MM.1S (cell line): ENCODE measurements at regions not wholly inside any gene's neighbourhood (a gene's known extent, or its start where the extent isn't known, plus 50 kb on each side); places are given as distances from the start of the nearest gene placed in this dataset.

Experiments used
- DNase-seq: peaks from one replicate; pipeline ENCODE4 v3.0.0-alpha.2; 2015
- H2AFZ ChIP-seq: fragments of 300-600 bp; sonication (generic); 2 replicates; pipeline ENCODE4 v1.6.0; 2016; ENCODE audit warnings: antibody characterized with exemption, low read length
- H3F3A ChIP-seq: fragments of 300-600 bp; sonication (generic); 2 replicates; pipeline ENCODE4 v1.6.1; 2016; ENCODE audit warnings: mild to moderate bottlenecking, antibody characterized with exemption, low read length, moderate library complexity, mixed read lengths; ENCODE audit not compliant: insufficient read depth
- H3K27ac ChIP-seq: fragments of 300-600 bp; sonication (generic); 2 replicates; pipeline ENCODE4 v1.5.1; 2016; ENCODE audit warnings: mild to moderate bottlenecking, low read length
- H3K27me3 ChIP-seq: fragments of 300-600 bp; sonication (generic); replicated peaks from 2 replicates; pipeline ENCODE4 v1.6.0; 2016; ENCODE audit warnings: low read length; ENCODE audit not compliant: insufficient read depth
- H3K36me3 ChIP-seq: fragments of 300-600 bp; sonication (generic); replicated peaks from 2 replicates; pipeline ENCODE4 v1.6.1; 2016; ENCODE audit warnings: mild to moderate bottlenecking, low read length, mixed read lengths; ENCODE audit not compliant: insufficient read depth
- H3K4me1 ChIP-seq: fragments of 300-600 bp; sonication (generic); 2 replicates; pipeline ENCODE4 v1.6.1; 2016; ENCODE audit warnings: low read length, mixed read lengths
- H3K4me2 ChIP-seq: fragments of 300-600 bp; sonication (generic); 2 replicates; pipeline ENCODE4 v1.6.0; 2016; ENCODE audit warnings: low read depth, low read length
- H3K4me3 ChIP-seq: fragments of 300-600 bp; sonication (generic); 2 replicates; pipeline ENCODE4 v1.5.1; 2016; ENCODE audit warnings: low read length, mixed read lengths
- H3K79me2 ChIP-seq: fragments of 300-600 bp; sonication (generic); 2 replicates; pipeline ENCODE4 v1.6.1; 2016; ENCODE audit warnings: mixed run types, low read length, mixed read lengths
- H3K9ac ChIP-seq: fragments of 300-600 bp; sonication (generic); 2 replicates; pipeline ENCODE4 v1.6.1; 2016; ENCODE audit warnings: low read length, mixed read lengths
- H3K9me2 ChIP-seq: fragments of 300-600 bp; sonication (generic); replicated peaks from 2 replicates; pipeline ENCODE4 v1.6.1; 2016; ENCODE audit warnings: mild to moderate bottlenecking, low read length, mixed read lengths; ENCODE audit not compliant: insufficient read depth
- H3K9me3 ChIP-seq: fragments of 300-600 bp; sonication (generic); replicated peaks from 2 replicates; pipeline ENCODE4 v1.6.1; 2016; ENCODE audit warnings: mild to moderate bottlenecking, low read length, mixed read lengths; ENCODE audit not compliant: insufficient read depth
- H4K20me1 ChIP-seq: fragments of 300-600 bp; sonication (generic); 2 replicates; pipeline ENCODE4 v1.6.1; 2016; ENCODE audit warnings: mild to moderate bottlenecking, low read length, moderate library complexity, mixed read lengths; ENCODE audit not compliant: insufficient read depth
- CTCF ChIP-seq: fragments of 300-600 bp; sonication (generic); IDR thresholded peaks from 2 replicates; pipeline ENCODE4 v1.5.1; 2016; ENCODE audit warnings: antibody characterized with exemption, low read length, mixed read lengths
- EZH2 ChIP-seq: fragments of 300-600 bp; sonication (generic); optimal IDR thresholded peaks from 2 replicates; pipeline ENCODE3; 2017; ENCODE audit warnings: low read depth, mild to moderate bottlenecking, antibody characterized with exemption, low read length, mixed read lengths
- EZH2phosphoT487 ChIP-seq: fragments of 300-600 bp; sonication (generic); IDR thresholded peaks from 2 replicates; pipeline ENCODE4 v1.6.1; 2018; ENCODE audit warnings: antibody characterized with exemption, low read length

GRCh38 chr13:79803989-79804388 is 323.0 kb downstream of the NDFIP2 start:
- Histone ChIP-seq H3K4me2 (no peak overlapping the region), H3K9me3 (no peaks in the 10 kb centered on the region), H3K27me3 (no peaks in the 10 kb centered on the region), H3K36me3 (no peaks in the 10 kb centered on the region), H3K4me1 (no peaks in the 10 kb centered on the region), H3K9ac (no peak overlapping the region), H3F3A (no peaks in the 10 kb centered on the region), H2AFZ (no peak overlapping the region), H3K9me2 (no peaks in the 10 kb centered on the region), H4K20me1 (no peaks in the 10 kb centered on the region), H3K27ac (no peak overlapping the region), H3K4me3 (no peak overlapping the region), H3K79me2 (no peaks in the 10 kb centered on the region)
- no peak for DNase-seq
- no peak for TF ChIP-seq EZH2phosphoT487
- TF ChIP-seq CTCF = no peak
- no peak for TF ChIP-seq EZH2

GRCh38 chr13:79803296-79803695 is 322.3 kb downstream of the NDFIP2 start:
- H3K9me2 ChIP-seq = no peaks in the 10 kb centered on the region
- H3K27me3 ChIP-seq = no peaks in the 10 kb centered on the region
- no peak overlapping the region for H2AFZ ChIP-seq
- H3K4me3 ChIP-seq = no peak overlapping the region
- no peak overlapping the region for H3K9ac ChIP-seq
- DNase-seq = no peak
- H3K4me1 ChIP-seq = no peaks in the 10 kb centered on the region
- no peak overlapping the region for H3K4me2 ChIP-seq
- H3K9me3 ChIP-seq = no peaks in the 10 kb centered on the region
- TF ChIP-seq EZH2 (no peak), EZH2phosphoT487 (no peak)
- H3F3A ChIP-seq = no peaks in the 10 kb centered on the region
- H3K79me2 ChIP-seq = no peaks in the 10 kb centered on the region
- H4K20me1 ChIP-seq = no peaks in the 10 kb centered on the region
- H3K36me3 ChIP-seq = no peaks in the 10 kb centered on the region
- no peak overlapping the region for H3K27ac ChIP-seq

DNA sequence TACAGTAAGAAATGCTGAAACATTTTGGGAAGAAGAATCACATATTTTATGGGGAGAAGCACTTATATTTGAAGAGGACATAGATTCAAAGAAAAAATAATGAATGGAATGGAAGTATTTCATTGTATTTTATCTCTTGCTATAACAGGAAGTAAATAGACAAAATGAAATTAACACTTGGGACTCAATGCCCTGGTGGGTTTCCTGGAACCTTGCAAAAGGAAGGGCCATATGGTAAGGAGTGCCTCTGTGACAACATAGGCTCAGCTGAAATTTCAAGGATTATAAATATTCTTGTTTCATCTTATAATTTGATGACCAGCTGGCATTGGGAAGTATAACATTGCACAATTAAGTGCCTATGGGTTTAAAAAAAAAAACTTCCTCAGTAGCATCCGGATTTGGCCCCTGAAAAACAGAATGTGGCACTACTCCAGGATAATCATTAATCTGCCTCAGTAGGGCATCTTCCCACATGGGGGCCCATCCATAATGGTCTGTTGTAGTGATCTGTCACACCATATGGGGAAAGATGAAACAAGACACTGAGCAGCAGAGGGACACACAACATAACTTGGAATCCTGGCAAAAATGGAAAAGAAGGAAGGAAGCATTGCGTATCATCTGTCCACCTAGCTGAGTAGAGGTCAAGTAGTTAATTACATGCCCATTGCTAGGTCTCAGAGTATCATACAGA is 321.6 kb downstream of the NDFIP2 start:
- Histone ChIP-seq H3K4me3 (no peak overlapping the region), H2AFZ (no peak overlapping the region), H3K9me2 (no peaks in the 10 kb centered on the region), H3F3A (no peaks in the 10 kb centered on the region), H3K27ac (no peak overlapping the region), H4K20me1 (no peaks in the 10 kb centered on the region), H3K4me1 (no peaks in the 10 kb centered on the region), H3K4me2 (no peak overlapping the region), H3K27me3 (no peaks in the 10 kb centered on the region), H3K36me3 (no peaks in the 10 kb centered on the region), H3K9ac (no peak overlapping the region), H3K79me2 (no peaks in the 10 kb centered on the region), H3K9me3 (no peaks in the 10 kb centered on the region)
- no peak for DNase-seq
- TF ChIP-seq EZH2 (no peak), CTCF (no peak), EZH2phosphoT487 (no peak)

DNA sequence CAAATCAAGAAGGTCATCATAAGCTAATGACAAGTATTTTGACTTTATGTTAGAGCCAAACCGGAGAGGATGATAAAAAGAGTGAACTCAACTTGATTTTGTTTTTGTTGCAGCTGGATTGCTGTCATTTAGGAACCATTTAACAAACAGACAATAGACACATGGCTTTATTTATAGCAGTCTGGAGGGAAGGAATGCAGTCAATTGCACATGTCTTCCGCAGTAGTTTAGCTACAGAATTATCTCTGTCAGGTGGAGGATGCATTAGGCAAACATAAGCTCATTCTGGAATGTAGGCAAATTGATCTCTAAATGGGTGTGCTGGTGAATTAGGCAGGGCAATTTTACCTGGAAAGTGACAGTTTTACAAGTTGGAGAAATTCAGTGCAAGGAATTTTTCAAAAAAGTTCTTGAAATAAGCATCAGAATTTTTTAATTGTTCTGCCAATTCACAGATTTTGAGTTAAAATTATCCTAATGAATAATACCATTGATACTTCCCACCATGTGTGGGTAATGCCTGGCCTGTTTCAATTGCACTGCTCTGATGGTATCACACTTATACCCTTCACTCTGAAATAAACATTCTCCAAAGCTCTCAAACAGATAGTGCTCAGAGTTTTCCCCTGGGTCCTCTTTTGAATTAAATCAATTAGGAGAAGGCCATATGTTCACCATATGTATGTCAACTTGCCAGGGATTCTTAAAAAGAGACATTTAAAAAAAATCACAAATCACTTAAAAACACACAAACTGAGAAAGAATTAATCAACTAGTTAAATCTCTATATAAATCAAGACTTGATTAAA is 318.3 kb downstream of the NDFIP2 start:
- Histone ChIP-seq H3K9me3 (no peaks in the 10 kb centered on the region), H4K20me1 (no peaks in the 10 kb centered on the region), H3K79me2 (no peaks in the 10 kb centered on the region), H3K27ac (no peak overlapping the region), H3K4me3 (no peak overlapping the region), H3K4me1 (no peaks in the 10 kb centered on the region), H3K36me3 (no peaks in the 10 kb centered on the region), H3K9ac (no peak overlapping the region), H3K9me2 (no peaks in the 10 kb centered on the region), H2AFZ (no peak overlapping the region), H3F3A (no peaks in the 10 kb centered on the region), H3K27me3 (no peaks in the 10 kb centered on the region), H3K4me2 (no peak overlapping the region)
- DNase-seq = no peak
- TF ChIP-seq CTCF (no peak), EZH2phosphoT487 (no peak), EZH2 (no peak)
